Activated naive CD8-positive, alpha-beta T cell treated with anti-CD3 and anti-CD28 coated beads for 36 hours (primary cell): ENCODE measurements at regions not wholly inside any gene's neighbourhood (a gene's known extent, or its start where the extent isn't known, plus 50 kb on each side); places are given as distances from the start of the nearest gene placed in this dataset.
"Not testable (repeated sequence)": the region's sequence is repeated elsewhere in the genome, so short reads cannot be mapped to it uniquely, and the experiment has no call there.

Experiments
- DNase-seq: peaks from one replicate; pipeline ENCODE4 v3.0.0; 2021
- H3K27ac Mint-ChIP-seq: one replicate; pipeline ENCODE4 v1.8.0; 2022; ENCODE audit warnings: mild to moderate bottlenecking, moderate library complexity, mixed read lengths
- H3K27me3 Mint-ChIP-seq: one replicate; pipeline ENCODE4 v1.8.0; 2022; ENCODE audit warnings: mild to moderate bottlenecking, mixed read lengths
- H3K36me3 Mint-ChIP-seq: one replicate; pipeline ENCODE4 v1.8.0; 2021; ENCODE audit warnings: mild to moderate bottlenecking, mixed read lengths
- H3K4me1 Mint-ChIP-seq: one replicate; pipeline ENCODE4 v1.8.0; 2021; ENCODE audit warnings: mixed read lengths
- H3K4me3 Mint-ChIP-seq: one replicate; pipeline ENCODE4 v1.8.0; 2022; ENCODE audit warnings: mild to moderate bottlenecking, moderate library complexity, mixed read lengths
- H3K9me3 Mint-ChIP-seq: one replicate; pipeline ENCODE4 v1.8.0; 2022; ENCODE audit warnings: mixed read lengths

DNA sequence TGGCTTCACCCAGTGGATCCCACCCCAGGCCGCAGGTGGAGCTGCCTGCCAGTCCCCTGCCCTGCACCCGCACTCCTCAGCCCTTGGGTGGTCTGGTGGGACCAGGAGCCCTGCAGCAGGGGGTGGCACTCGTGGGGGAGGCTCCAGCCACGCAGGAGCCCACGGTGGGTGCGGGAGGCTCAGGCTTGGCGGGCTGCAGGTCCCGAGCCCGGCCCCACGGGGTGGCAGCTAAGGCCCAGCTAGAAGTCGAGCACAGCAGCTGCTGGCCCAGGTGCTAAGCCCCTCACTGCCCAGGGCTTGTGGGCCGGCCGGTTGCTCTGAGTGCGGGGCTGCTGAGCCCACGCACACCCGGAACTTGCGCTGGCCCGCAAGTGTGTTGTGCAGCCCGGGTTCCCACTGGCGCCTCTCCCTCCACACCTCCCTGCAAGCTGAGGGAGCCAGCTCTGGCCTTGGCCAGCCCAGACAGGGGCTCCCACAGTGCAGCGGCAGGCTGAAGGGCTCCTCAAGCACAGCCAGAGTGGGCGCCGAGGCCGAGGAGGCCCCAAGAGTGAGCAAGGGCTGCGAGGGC lies 222.6 kb upstream of the LUZP2 start:
- not testable (repeated sequence) for H3K4me1 Mint-ChIP-seq, H3K9me3 Mint-ChIP-seq, H3K27me3 Mint-ChIP-seq, H3K36me3 Mint-ChIP-seq, H3K4me3 Mint-ChIP-seq, DNase-seq, H3K27ac Mint-ChIP-seq

- no peaks in the 10 kb centered on the region for H3K36me3 Mint-ChIP-seq
- H3K27me3 Mint-ChIP-seq: no peaks in the 10 kb centered on the region
- no peak for DNase-seq
- H3K9me3 Mint-ChIP-seq: peaks cover 5% of the 10 kb centered on the region
- H3K27ac Mint-ChIP-seq: no peak overlapping the region
- H3K4me3 Mint-ChIP-seq: no peak overlapping the region
- H3K4me1 Mint-ChIP-seq: no peaks in the 10 kb centered on the region
Measured at GRCh38 chr11:24286238-24286637, 210.6 kb upstream of the LUZP2 start.

- DNase-seq: no peak
- Mint-ChIP-seq H3K27me3 (no peaks in the 10 kb centered on the region), H3K4me1 (no peaks in the 10 kb centered on the region), H3K27ac (no peak overlapping the region), H3K9me3 (peaks cover 4% of the 10 kb centered on the region), H3K36me3 (no peaks in the 10 kb centered on the region), H3K4me3 (no peak overlapping the region)
Measured at GRCh38 chr11:24289301-24289700, 207.6 kb upstream of the LUZP2 start.

DNA sequence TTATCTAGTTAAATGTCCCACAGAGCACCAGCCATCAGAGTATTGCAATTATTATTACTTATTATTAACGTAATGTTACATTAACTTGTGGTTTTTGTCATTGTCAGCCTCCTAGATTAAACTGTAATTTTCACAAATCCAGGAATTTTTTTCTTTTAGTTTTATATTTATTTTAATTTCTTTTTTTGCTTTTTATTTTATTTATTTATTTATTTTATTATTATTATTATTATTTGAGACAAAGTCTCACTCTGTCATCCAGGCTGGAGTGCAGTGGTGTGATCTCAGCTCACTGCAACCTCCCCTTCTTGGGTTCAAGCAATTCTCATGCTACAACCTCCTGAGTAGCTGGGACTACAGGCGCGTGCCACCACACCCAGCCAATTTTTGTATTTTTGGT lies 202.9 kb upstream of the LUZP2 start:
- H3K4me1 Mint-ChIP-seq: no peaks in the 10 kb centered on the region

GRCh38 chr11:24295360-24295759 lies 201.5 kb upstream of the LUZP2 start:
- Mint-ChIP-seq H3K9me3 (no peaks in the 10 kb centered on the region), H3K27ac (no peak overlapping the region), H3K4me3 (no peak overlapping the region), H3K4me1 (no peaks in the 10 kb centered on the region), H3K36me3 (no peaks in the 10 kb centered on the region), H3K27me3 (no peaks in the 10 kb centered on the region)
- no peak for DNase-seq

More for the DNA sequence above, 202.9 kb upstream of the LUZP2 start:
- H3K27me3 Mint-ChIP-seq: no peaks in the 10 kb centered on the region
- no peaks in the 10 kb centered on the region for H3K9me3 Mint-ChIP-seq
- H3K36me3 Mint-ChIP-seq: no peaks in the 10 kb centered on the region
- H3K27ac Mint-ChIP-seq: no peak overlapping the region
- DNase-seq: no peak
- H3K4me3 Mint-ChIP-seq: no peak overlapping the region

GRCh38 chr11:24297461-24297860 lies 199.4 kb upstream of the LUZP2 start:
- Mint-ChIP-seq H3K9me3 (no peaks in the 10 kb centered on the region), H3K27ac (no peak overlapping the region), H3K27me3 (no peaks in the 10 kb centered on the region), H3K4me1 (no peaks in the 10 kb centered on the region), H3K36me3 (no peaks in the 10 kb centered on the region), H3K4me3 (no peak overlapping the region)
- DNase-seq: no peak

DNA sequence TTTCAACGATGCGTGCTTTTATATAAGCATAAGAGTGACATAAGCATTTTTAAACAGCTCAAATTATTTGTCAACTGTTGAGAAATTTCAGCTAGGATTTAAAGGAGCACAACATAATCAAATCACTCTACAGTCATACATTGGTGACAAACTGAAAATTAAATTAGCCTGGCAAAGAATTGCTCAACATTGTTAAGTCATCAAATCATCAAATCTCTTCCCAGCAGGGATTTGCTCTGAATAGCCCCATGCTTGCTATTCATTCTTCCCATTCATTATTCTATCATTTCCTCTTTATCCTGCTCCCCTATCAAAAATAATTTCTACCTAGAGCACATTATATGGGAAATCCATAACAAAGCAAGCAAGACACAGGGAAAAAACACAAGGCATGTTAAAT lies 198.7 kb upstream of the LUZP2 start:
- Mint-ChIP-seq H3K27me3 (no peaks in the 10 kb centered on the region), H3K4me1 (no peaks in the 10 kb centered on the region), H3K36me3 (no peaks in the 10 kb centered on the region), H3K4me3 (no peak overlapping the region), H3K9me3 (no peaks in the 10 kb centered on the region), H3K27ac (no peak overlapping the region)
- DNase-seq: no peak

GRCh38 chr11:24311974-24312373 lies 184.9 kb upstream of the LUZP2 start:
- H3K36me3 Mint-ChIP-seq: no peaks in the 10 kb centered on the region
- H3K27ac Mint-ChIP-seq: no peak overlapping the region
- DNase-seq: no peak
- H3K4me3 Mint-ChIP-seq: no peak overlapping the region
- H3K9me3 Mint-ChIP-seq: peaks cover 9% of the 10 kb centered on the region
- H3K4me1 Mint-ChIP-seq: no peaks in the 10 kb centered on the region
- H3K27me3 Mint-ChIP-seq: no peaks in the 10 kb centered on the region

GRCh38 chr11:24312464-24313238 lies 184.2 kb upstream of the LUZP2 start:
- H3K9me3 Mint-ChIP-seq: peaks cover 11% of the 10 kb centered on the region
- no peaks in the 10 kb centered on the region for H3K27me3 Mint-ChIP-seq
- DNase-seq: no peak
- H3K36me3 Mint-ChIP-seq: no peaks in the 10 kb centered on the region
- no peak overlapping the region for H3K4me3 Mint-ChIP-seq
- H3K4me1 Mint-ChIP-seq: no peaks in the 10 kb centered on the region
- H3K27ac Mint-ChIP-seq: no peak overlapping the region

GRCh38 chr11:24321229-24321628 lies 175.6 kb upstream of the LUZP2 start:
- no peak overlapping the region for H3K4me3 Mint-ChIP-seq
- no peak overlapping the region for H3K27ac Mint-ChIP-seq
- H3K9me3 Mint-ChIP-seq: peaks cover 9% of the 10 kb centered on the region
- no peaks in the 10 kb centered on the region for H3K27me3 Mint-ChIP-seq
- H3K36me3 Mint-ChIP-seq: no peaks in the 10 kb centered on the region
- DNase-seq: no peak
- no peaks in the 10 kb centered on the region for H3K4me1 Mint-ChIP-seq

- Mint-ChIP-seq H3K27me3 (no peaks in the 10 kb centered on the region), H3K4me1 (no peaks in the 10 kb centered on the region), H3K27ac (no peak overlapping the region), H3K9me3 (peaks cover 7% of the 10 kb centered on the region), H3K4me3 (no peak overlapping the region), H3K36me3 (no peaks in the 10 kb centered on the region)
- no peak for DNase-seq
Measured at GRCh38 chr11:24324211-24324610, 172.6 kb upstream of the LUZP2 start.

GRCh38 chr11:24344222-24344621 lies 152.6 kb upstream of the LUZP2 start:
- Mint-ChIP-seq H3K27ac (no peak overlapping the region), H3K4me1 (no peaks in the 10 kb centered on the region), H3K9me3 (peaks cover 2% of the 10 kb centered on the region), H3K36me3 (no peaks in the 10 kb centered on the region), H3K4me3 (no peak overlapping the region), H3K27me3 (no peaks in the 10 kb centered on the region)
- DNase-seq: no peak

GRCh38 chr11:24348908-24349307 lies 147.9 kb upstream of the LUZP2 start:
- H3K4me3 Mint-ChIP-seq: no peak overlapping the region
- no peaks in the 10 kb centered on the region for H3K36me3 Mint-ChIP-seq
- DNase-seq: no peak
- H3K4me1 Mint-ChIP-seq: no peaks in the 10 kb centered on the region
- H3K9me3 Mint-ChIP-seq: peaks cover 1% of the 10 kb centered on the region
- no peaks in the 10 kb centered on the region for H3K27me3 Mint-ChIP-seq
- H3K27ac Mint-ChIP-seq: no peak overlapping the region

GRCh38 chr11:24351179-24351578 lies 145.7 kb upstream of the LUZP2 start:
- no peak overlapping the region for H3K4me3 Mint-ChIP-seq
- no peaks in the 10 kb centered on the region for H3K36me3 Mint-ChIP-seq
- H3K27me3 Mint-ChIP-seq: no peaks in the 10 kb centered on the region
- peaks cover 1% of the 10 kb centered on the region for H3K9me3 Mint-ChIP-seq
- no peak for DNase-seq
- no peaks in the 10 kb centered on the region for H3K4me1 Mint-ChIP-seq
- H3K27ac Mint-ChIP-seq: no peak overlapping the region

DNA sequence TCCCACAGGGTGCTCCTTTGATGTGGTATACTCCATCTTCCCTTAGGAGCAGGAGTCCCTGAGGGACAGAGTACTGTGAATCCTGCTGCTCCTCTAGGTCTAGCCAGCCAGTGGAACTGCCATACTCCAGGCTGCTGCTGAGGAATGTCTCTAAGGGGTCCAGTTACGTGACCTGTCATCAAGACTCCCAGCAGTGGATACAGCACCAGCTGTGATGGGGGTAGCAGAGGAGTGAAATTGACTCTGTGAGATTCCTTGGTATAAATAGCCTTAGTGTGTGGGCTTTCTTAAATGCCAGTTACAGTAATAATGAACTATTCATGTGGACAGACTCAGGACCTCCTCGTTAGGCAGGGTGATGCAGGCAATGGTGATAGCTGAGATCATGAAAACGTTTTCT lies 140.4 kb upstream of the LUZP2 start:
- no peaks in the 10 kb centered on the region for H3K4me1 Mint-ChIP-seq

More for the DNA sequence above, 140.4 kb upstream of the LUZP2 start:
- Mint-ChIP-seq H3K36me3 (no peaks in the 10 kb centered on the region), H3K9me3 (peaks cover 1% of the 10 kb centered on the region), H3K27ac (no peak overlapping the region), H3K27me3 (no peaks in the 10 kb centered on the region), H3K4me3 (no peak overlapping the region)
- no peak for DNase-seq
